T-cell (primary cell): ENCODE measurements at regions not wholly inside any gene's neighbourhood (a gene's known extent, or its start where the extent isn't known, plus 50 kb on each side); places are given as distances from the start of the nearest gene placed in this dataset.

ENCODE experiments used
- ATAC-seq, 4 experiments: fragments of 200-7000 bp in 3 of 4; fragments of 150-1000 bp in 1 of 4; cut with Tn5 transposase; replicated peaks in 1 of 4; 1 replicate in 3 of 4; 2 replicates in 1 of 4; pipeline ENCODE4 v1.10.0; 2021; ENCODE audit warnings: moderate library complexity in 3 of 4, mild to moderate bottlenecking in 2 of 4, moderate number of reproducible peaks in 1 of 4
- CTCF ChIA-PET, 2 donors: fragments of 300-600 bp; sonication (Branson Sonifier 250); formaldehyde crosslinking; loops; one replicate each; lab custom pipeline; 2022; ENCODE audit warnings: antibody characterized with exemption in 2 of 2; lab: Charles Lee
- POLR2A ChIA-PET, 2 donors: fragments of 300-600 bp; sonication (Branson Sonifier 250); formaldehyde crosslinking; loops; one replicate each; lab custom pipeline; 2022; ENCODE audit warnings: antibody characterized with exemption in 2 of 2; lab: Charles Lee
- DNase-seq, 35 experiments: peaks; one replicate each; pipeline versions ENCODE4 v3.0.0 to v3.0.0-alpha.2; 2013 to 2023
- H3K27ac ChIP-seq: one replicate; pipeline ENCODE4 v1.5.1; 2013; ENCODE audit warnings: low read length
- H3K27me3 ChIP-seq, 2 experiments: replicated peaks in 1 of 2; 1 replicate in 1 of 2; 2 replicates in 1 of 2; pipeline versions ENCODE4 v1.6.1 to v1.7.0; 2013; ENCODE audit warnings: low read length in 1 of 2, mixed read lengths in 1 of 2; ENCODE audit not compliant: control insufficient read depth in 2 of 2, insufficient read depth in 2 of 2; ENCODE audit errors: extremely low read depth in 1 of 2
- H3K36me3 ChIP-seq, 2 donors: 1 replicate in 1 of 2; 2 replicates in 1 of 2; pipeline versions ENCODE4 v1.6.1 to v1.7.0; 2013; ENCODE audit warnings: low read length in 1 of 2; ENCODE audit not compliant: control insufficient read depth in 2 of 2, insufficient read depth in 1 of 2; ENCODE audit errors: extremely low read depth in 1 of 2
- H3K4me1 ChIP-seq, 2 experiments: 1 replicate in 1 of 2; 2 replicates in 1 of 2; pipeline versions ENCODE4 v1.6.1 to v1.7.0; 2013; ENCODE audit warnings: low read length in 2 of 2, mixed read lengths in 1 of 2; ENCODE audit not compliant: insufficient read depth in 2 of 2, control insufficient read depth in 1 of 2; ENCODE audit errors: extremely low read depth in 1 of 2
- H3K4me3 ChIP-seq, 2 donors: 1 replicate in 1 of 2; 2 replicates in 1 of 2; pipeline versions ENCODE4 v1.5.1 to v1.7.0; 2013; ENCODE audit warnings: mild to moderate bottlenecking in 2 of 2, low read length in 1 of 2, moderate library complexity in 1 of 2; ENCODE audit not compliant: control insufficient read depth in 1 of 2; ENCODE audit errors: extremely low read depth in 1 of 2
- H3K9me3 ChIP-seq: 2 replicates; pipeline ENCODE4 v1.7.0; 2013
- H3K27ac Mint-ChIP-seq, 2 donors: one replicate each; pipeline ENCODE4 v1.8.0; 2020 to 2021; ENCODE audit warnings: mild to moderate bottlenecking in 2 of 2, mixed read lengths in 2 of 2
- H3K27me3 Mint-ChIP-seq, 2 donors: one replicate each; pipeline ENCODE4 v1.8.0; 2021 to 2022; ENCODE audit warnings: mixed read lengths in 2 of 2
- H3K36me3 Mint-ChIP-seq: one replicate; pipeline ENCODE4 v1.8.0; 2021; ENCODE audit warnings: mixed read lengths
- H3K4me1 Mint-ChIP-seq, 3 donors: one replicate each; pipeline ENCODE4 v1.8.0; 2020 to 2022; ENCODE audit warnings: mixed read lengths in 3 of 3, mild to moderate bottlenecking in 1 of 3
- H3K4me3 Mint-ChIP-seq, 3 donors: one replicate each; pipeline ENCODE4 v1.8.0; 2020 to 2022; ENCODE audit warnings: mild to moderate bottlenecking in 3 of 3, mixed read lengths in 3 of 3, moderate library complexity in 3 of 3
- H3K9me3 Mint-ChIP-seq, 3 donors: one replicate each; pipeline ENCODE4 v1.8.0; 2020 to 2022; ENCODE audit warnings: mixed read lengths in 3 of 3
- WGBS: methylation state at CpG from one replicate; pipeline ENCODE4 v1.1.5; 2013; ENCODE audit warnings: missing lambda C conversion rate; ENCODE audit not compliant: insufficient coverage; 5-methylcytosine and 5-hydroxymethylcytosine counted together

GRCh38 chr5:109589239-109589638 is 100.5 kb upstream of the MAN2A1 start:
- ChIA-PET CTCF (no interaction called here), POLR2A (interaction anchor here in 1 of 2 donors (0.6 kb wide), 1 partner anchor 717 kb away, joined by 11 read pairs; no protein-coding TSS in a partner anchor)
- no peak for ATAC-seq
- Histone ChIP-seq H3K4me3 (no peak overlapping the region), H3K27ac (no peak overlapping the region), H3K4me1 (peaks cover 0 to 8% of the 10 kb centered on the region in 2 experiments), H3K36me3 (no peaks in the 10 kb centered on the region), H3K27me3 (peaks cover 0 to 3% of the 10 kb centered on the region in 2 experiments), H3K9me3 (no peaks in the 10 kb centered on the region)
- H3K27ac Mint-ChIP-seq = no peak overlapping the region
- H3K36me3 Mint-ChIP-seq = no peaks in the 10 kb centered on the region
- H3K4me3 Mint-ChIP-seq = no peak overlapping the region
- peaks cover 4 to 11% (median 5%) of the 10 kb centered on the region in 3 donors for H3K4me1 Mint-ChIP-seq
- peaks cover 0 to 1% of the 10 kb centered on the region in 2 donors for H3K27me3 Mint-ChIP-seq
- 88% methylated on average over 2 of the region's 5 CpGs for WGBS
- no peak for DNase-seq
- no peaks in the 10 kb centered on the region for H3K9me3 Mint-ChIP-seq

DNA sequence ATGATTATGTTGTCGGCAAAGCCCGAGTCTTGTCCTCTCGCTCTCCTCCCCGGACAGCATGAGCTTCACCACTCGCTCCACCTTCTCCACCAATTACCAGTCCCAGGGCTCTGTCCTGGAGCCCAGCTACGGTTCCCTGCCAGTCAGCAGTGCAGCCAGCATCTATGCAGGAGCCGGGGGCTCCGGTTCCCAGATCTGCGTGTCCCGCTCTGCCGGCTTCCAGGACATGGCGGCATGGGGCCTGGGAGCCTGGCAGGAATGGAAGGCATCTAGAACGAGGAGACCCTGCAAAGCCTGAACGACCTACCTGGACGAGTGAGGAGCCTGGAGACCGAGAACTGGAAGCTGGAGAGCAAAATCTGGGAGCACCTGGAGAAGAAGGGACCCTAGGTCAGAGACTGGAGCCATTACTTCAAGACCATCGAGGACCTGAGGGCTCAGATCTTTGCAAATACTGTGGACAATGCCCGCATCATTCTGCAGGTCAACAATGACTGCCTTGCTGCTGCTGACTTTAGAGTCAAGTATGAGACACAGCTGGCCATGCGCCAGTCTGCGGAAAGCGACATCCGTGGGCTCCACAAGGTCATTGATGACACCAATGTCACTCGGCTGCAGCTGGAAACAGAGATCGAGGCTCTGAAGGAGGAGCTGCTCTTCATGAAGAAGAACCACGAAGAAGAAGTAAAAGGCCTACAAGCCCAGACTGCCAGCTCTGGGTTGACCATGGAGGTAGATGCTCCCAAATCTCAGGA is 101.3 kb upstream of the MAN2A1 start:
- H3K36me3 Mint-ChIP-seq = no peaks in the 10 kb centered on the region
- no peak overlapping the region for H3K4me3 ChIP-seq
- no peaks in the 10 kb centered on the region for H3K9me3 ChIP-seq
- POLR2A ChIA-PET = interaction anchor here in 1 of 2 donors (0.6 kb wide), 1 partner anchor 718 kb away, joined by 11 read pairs; no protein-coding TSS in a partner anchor
- no peak overlapping the region for H3K27ac ChIP-seq
- peaks cover 0 to 7% (median 2%) of the 10 kb centered on the region in 3 donors for H3K4me1 Mint-ChIP-seq
- H3K4me1 ChIP-seq = peaks cover 0 to 4% of the 10 kb centered on the region in 2 experiments
- H3K9me3 Mint-ChIP-seq = no peaks in the 10 kb centered on the region
- peaks cover 0 to 3% of the 10 kb centered on the region in 2 experiments for H3K27me3 ChIP-seq
- no peak overlapping the region for H3K4me3 Mint-ChIP-seq
- ATAC-seq (no peak), DNase-seq (no peak)
- 88% methylated on average over 24 of the region's 25 CpGs for WGBS
- H3K36me3 ChIP-seq = no peaks in the 10 kb centered on the region
- peaks cover 0 to 4% of the 10 kb centered on the region in 2 donors for H3K27me3 Mint-ChIP-seq
- CTCF ChIA-PET = no interaction called here
- H3K27ac Mint-ChIP-seq = no peak overlapping the region

DNA sequence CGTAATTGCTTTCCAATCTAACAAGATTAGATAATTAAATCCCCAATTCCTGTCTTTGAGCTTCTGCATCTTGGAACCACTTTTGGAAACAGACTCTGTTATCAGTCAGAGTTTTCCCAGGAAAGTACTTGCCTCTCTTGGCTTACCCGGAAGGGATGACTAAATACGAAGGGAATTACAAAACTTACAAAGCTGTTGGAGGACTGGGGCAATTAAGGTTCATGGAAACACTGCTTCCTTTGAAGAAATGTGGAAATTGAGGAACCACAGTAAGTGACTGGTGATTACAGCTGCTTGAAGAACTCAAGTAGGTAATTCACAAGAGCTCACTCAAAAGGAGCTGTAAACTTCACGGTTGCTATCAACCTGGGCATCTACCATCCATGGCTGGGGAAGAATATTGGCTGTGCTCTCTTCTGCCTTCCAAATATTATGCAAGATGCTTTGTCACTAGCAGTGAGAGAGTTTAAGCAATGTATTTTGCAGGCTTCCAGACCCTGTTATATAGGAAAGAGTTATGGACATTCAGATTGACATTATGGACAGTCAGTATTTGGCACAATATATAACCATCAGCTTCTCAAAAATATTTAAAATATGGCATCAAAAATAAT is 104.6 kb upstream of the MAN2A1 start:
- Histone ChIP-seq H3K4me3 (no peak overlapping the region), H3K36me3 (no peaks in the 10 kb centered on the region), H3K27ac (no peak overlapping the region), H3K4me1 (no peaks in the 10 kb centered on the region), H3K27me3 (peaks cover 0 to 3% of the 10 kb centered on the region in 2 experiments), H3K9me3 (no peaks in the 10 kb centered on the region)
- CTCF ChIA-PET = interaction anchor here in 1 of 2 donors (0.7 to 1.1 kb wide), 2 partner anchors 524 to 1041 kb away, joined by 3 read pairs; no protein-coding TSS in a partner anchor
- peaks cover 2 to 4% of the 10 kb centered on the region in 2 donors for H3K27me3 Mint-ChIP-seq
- DNase-seq (no peak), ATAC-seq (no peak)
- peaks cover 0 to 4% (median 2%) of the 10 kb centered on the region in 3 donors for H3K4me1 Mint-ChIP-seq
- POLR2A ChIA-PET = no interaction called here
- WGBS = 100% methylated on average over 1 of the region's 4 CpGs
- no peaks in the 10 kb centered on the region for H3K9me3 Mint-ChIP-seq
- H3K27ac Mint-ChIP-seq = no peak overlapping the region
- H3K4me3 Mint-ChIP-seq = no peak overlapping the region
- no peaks in the 10 kb centered on the region for H3K36me3 Mint-ChIP-seq

DNA sequence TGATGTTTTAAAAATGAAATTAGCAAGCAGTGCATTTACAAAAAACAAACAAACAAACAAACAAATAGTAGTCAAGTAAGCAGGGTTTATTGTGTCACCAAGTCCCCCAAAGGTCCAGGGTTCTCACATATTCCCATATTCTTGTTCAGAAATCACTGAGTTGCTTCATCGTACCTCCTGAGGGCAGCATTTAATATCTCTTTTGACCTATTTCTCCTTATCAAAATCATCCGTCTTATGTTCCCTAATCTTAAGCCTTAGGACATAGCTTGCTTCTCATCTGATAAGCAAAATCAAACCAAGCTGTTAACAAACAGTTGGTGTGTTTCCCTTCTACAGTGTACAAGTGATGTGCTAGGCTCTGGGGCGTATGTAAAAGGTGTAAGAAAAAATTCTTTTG is 109.5 kb upstream of the MAN2A1 start:
- Histone ChIP-seq H3K4me3 (no peak overlapping the region), H3K4me1 (no peaks in the 10 kb centered on the region), H3K27ac (no peak overlapping the region), H3K27me3 (no peaks in the 10 kb centered on the region), H3K9me3 (no peaks in the 10 kb centered on the region), H3K36me3 (no peaks in the 10 kb centered on the region)
- H3K27ac Mint-ChIP-seq = no peak overlapping the region
- H3K4me1 Mint-ChIP-seq = no peaks in the 10 kb centered on the region
- DNase-seq = no peak
- 100% methylated on average over 1 of the region's 3 CpGs for WGBS
- CTCF ChIA-PET = no interaction called here
- no peaks in the 10 kb centered on the region for H3K9me3 Mint-ChIP-seq
- H3K4me3 Mint-ChIP-seq = no peak overlapping the region
- H3K36me3 Mint-ChIP-seq = no peaks in the 10 kb centered on the region
- ATAC-seq = no peak
- POLR2A ChIA-PET = no interaction called here
- peaks cover 2 to 4% of the 10 kb centered on the region in 2 donors for H3K27me3 Mint-ChIP-seq

GRCh38 chr5:109575506-109575905 is 114.2 kb upstream of the MAN2A1 start:
- ATAC-seq (no peak), DNase-seq (no peak)
- Histone ChIP-seq H3K36me3 (no peaks in the 10 kb centered on the region), H3K27me3 (no peaks in the 10 kb centered on the region), H3K27ac (no peak overlapping the region), H3K4me3 (no peak overlapping the region), H3K4me1 (no peaks in the 10 kb centered on the region), H3K9me3 (no peaks in the 10 kb centered on the region)
- ChIA-PET POLR2A (no interaction called here), CTCF (no interaction called here)
- Mint-ChIP-seq H3K4me3 (no peak overlapping the region), H3K27ac (no peak overlapping the region), H3K4me1 (no peaks in the 10 kb centered on the region), H3K27me3 (no peaks in the 10 kb centered on the region), H3K36me3 (no peaks in the 10 kb centered on the region), H3K9me3 (no peaks in the 10 kb centered on the region)
- WGBS = 75% methylated on average over 1 of the region's 2 CpGs

GRCh38 chr5:109574985-109575384 is 114.7 kb upstream of the MAN2A1 start:
- Histone ChIP-seq H3K36me3 (no peaks in the 10 kb centered on the region), H3K4me1 (no peaks in the 10 kb centered on the region), H3K27me3 (no peaks in the 10 kb centered on the region), H3K4me3 (no peak overlapping the region), H3K27ac (no peak overlapping the region), H3K9me3 (no peaks in the 10 kb centered on the region)
- Mint-ChIP-seq H3K4me3 (no peak overlapping the region), H3K27ac (no peak overlapping the region), H3K4me1 (no peaks in the 10 kb centered on the region), H3K27me3 (no peaks in the 10 kb centered on the region), H3K36me3 (no peaks in the 10 kb centered on the region), H3K9me3 (no peaks in the 10 kb centered on the region)
- ChIA-PET POLR2A (no interaction called here), CTCF (no interaction called here)
- ATAC-seq (no peak), DNase-seq (no peak)
